ENCODE measurements at regions not wholly inside any gene's neighbourhood (a gene's known extent, or its start where the extent isn't known, plus 50 kb on each side); places are given as distances from the start of the nearest gene placed in this dataset.

GRCh38 chr6:50214937-50215336 is 165.2 kb upstream of the DEFB112 start:
- Histone ChIP-seq H3K36me3 (ENCODE audit: control insufficient read depth, insufficient read depth, low read length) (no peaks in the 10 kb centered on the region), H3K4me3 (ENCODE audit: low read depth, low read length) (no peak overlapping the region), H3K4me1 (no peaks in the 10 kb centered on the region), H3K27me3 (replicated peaks; ENCODE audit: control insufficient read depth, insufficient read depth, low read length) (no peaks in the 10 kb centered on the region), H3K9me3 (no peaks in the 10 kb centered on the region)
- Mint-ChIP-seq H3K27ac (ENCODE audit: unreplicated experiment) (no peak overlapping the region), H3K4me3 (ENCODE audit: unreplicated experiment) (no peak overlapping the region), H3K36me3 (ENCODE audit: insufficient read depth, unreplicated experiment) (no peaks in the 10 kb centered on the region), H3K9me3 (ENCODE audit: unreplicated experiment) (no peaks in the 10 kb centered on the region), H3K4me1 (ENCODE audit: low read depth, unreplicated experiment) (no peaks in the 10 kb centered on the region), H3K27me3 (ENCODE audit: insufficient read depth, unreplicated experiment) (no peaks in the 10 kb centered on the region)
- CTCF ChIA-PET: no interaction called here
- no peak for DNase-seq
- POLR2A ChIA-PET: no interaction called here
- intact Hi-C loops (cut with micrococcal nuclease; ENCODE audit: unreplicated experiment): no loop called here
- no TSS peak for BruUV-seq (replicated peaks)
- TF ChIP-seq CTCF (IDR thresholded peaks at IDR 0.05; ENCODE audit: insufficient read depth in 1 of 2, low read depth in 1 of 2, low read length in 1 of 2, severe bottlenecking in 1 of 2, unreplicated experiment in 1 of 2): no peak

DNA sequence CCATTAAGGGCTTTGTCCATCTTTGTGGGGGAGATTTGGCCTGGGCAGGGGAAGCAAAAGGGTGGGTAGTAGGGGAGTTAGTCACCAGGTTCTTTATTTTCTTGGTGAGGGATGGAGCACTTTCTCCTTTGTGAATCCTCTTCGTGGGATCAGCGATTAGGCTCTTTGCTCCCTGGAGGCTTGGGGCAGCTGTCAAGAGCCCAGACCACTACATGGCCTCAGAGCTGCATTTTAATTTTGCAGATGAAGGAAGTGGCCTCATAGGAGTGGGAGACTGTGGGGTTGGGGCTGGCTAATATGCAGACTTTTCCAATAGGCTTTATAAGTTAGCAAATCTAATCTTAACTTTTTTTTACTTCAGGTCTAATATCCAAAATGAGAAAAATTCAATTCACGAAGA is 168.1 kb upstream of the DEFB112 start:
- intact Hi-C loops (cut with micrococcal nuclease; ENCODE audit: unreplicated experiment): no loop called here
- Mint-ChIP-seq H3K4me1 (ENCODE audit: low read depth, unreplicated experiment) (no peaks in the 10 kb centered on the region), H3K27ac (ENCODE audit: unreplicated experiment) (no peak overlapping the region), H3K4me3 (ENCODE audit: unreplicated experiment) (no peak overlapping the region), H3K36me3 (ENCODE audit: insufficient read depth, unreplicated experiment) (no peaks in the 10 kb centered on the region), H3K9me3 (ENCODE audit: unreplicated experiment) (no peaks in the 10 kb centered on the region), H3K27me3 (ENCODE audit: insufficient read depth, unreplicated experiment) (peaks cover 3% of the 10 kb centered on the region)
- CTCF ChIA-PET: no interaction called here
- BruUV-seq (replicated peaks): no TSS peak
- no peak overlapping the region for H3K4me3 ChIP-seq (ENCODE audit: low read depth, low read length)
- H3K4me1 ChIP-seq: no peaks in the 10 kb centered on the region
- no peaks in the 10 kb centered on the region for H3K36me3 ChIP-seq (ENCODE audit: control insufficient read depth, insufficient read depth, low read length)
- TF ChIP-seq CTCF (IDR thresholded peaks at IDR 0.05; ENCODE audit: insufficient read depth in 1 of 2, low read depth in 1 of 2, low read length in 1 of 2, severe bottlenecking in 1 of 2, unreplicated experiment in 1 of 2): no peak
- no peaks in the 10 kb centered on the region for H3K27me3 ChIP-seq (replicated peaks; ENCODE audit: control insufficient read depth, insufficient read depth, low read length)
- POLR2A ChIA-PET: no interaction called here
- H3K9me3 ChIP-seq: no peaks in the 10 kb centered on the region
- DNase-seq: no peak

DNA sequence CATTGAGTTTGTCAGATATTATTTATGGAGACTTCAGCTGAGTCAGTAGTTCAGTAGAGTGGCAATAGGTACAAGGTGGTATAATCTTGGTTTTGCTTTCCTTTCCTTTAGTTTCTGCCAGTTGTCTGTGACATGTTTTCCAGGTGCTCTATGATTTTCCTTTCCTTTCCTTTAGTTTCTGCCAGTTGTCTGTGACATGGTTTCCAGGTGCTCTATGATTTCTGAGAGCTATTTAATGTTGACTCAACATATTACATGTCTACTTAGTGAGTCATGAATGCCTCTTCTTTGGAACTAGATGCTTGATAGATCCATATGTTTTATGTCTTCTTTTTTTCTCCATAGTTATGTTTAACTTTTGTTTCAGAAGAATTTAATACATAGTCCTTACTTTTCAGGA is 186.4 kb upstream of the DEFB112 start:
- no peaks in the 10 kb centered on the region for H3K36me3 Mint-ChIP-seq (ENCODE audit: insufficient read depth, unreplicated experiment)
- intact Hi-C loops (cut with micrococcal nuclease; ENCODE audit: unreplicated experiment): no loop called here
- BruUV-seq (replicated peaks): no TSS peak
- H3K9me3 ChIP-seq: no peaks in the 10 kb centered on the region
- H3K27ac Mint-ChIP-seq (ENCODE audit: unreplicated experiment): no peak overlapping the region
- H3K4me3 Mint-ChIP-seq (ENCODE audit: unreplicated experiment): no peak overlapping the region
- H3K27me3 Mint-ChIP-seq (ENCODE audit: insufficient read depth, unreplicated experiment): peaks cover 3% of the 10 kb centered on the region
- no peaks in the 10 kb centered on the region for H3K9me3 Mint-ChIP-seq (ENCODE audit: unreplicated experiment)
- no peak overlapping the region for H3K4me3 ChIP-seq (ENCODE audit: low read depth, low read length)
- H3K4me1 Mint-ChIP-seq (ENCODE audit: low read depth, unreplicated experiment): no peaks in the 10 kb centered on the region
- CTCF ChIA-PET: no interaction called here
- H3K36me3 ChIP-seq (ENCODE audit: control insufficient read depth, insufficient read depth, low read length): no peaks in the 10 kb centered on the region
- POLR2A ChIA-PET: no interaction called here
- no peaks in the 10 kb centered on the region for H3K4me1 ChIP-seq
- no peak for DNase-seq
- no peak for TF ChIP-seq CTCF (IDR thresholded peaks at IDR 0.05; ENCODE audit: insufficient read depth in 1 of 2, low read depth in 1 of 2, low read length in 1 of 2, severe bottlenecking in 1 of 2, unreplicated experiment in 1 of 2)
- H3K27me3 ChIP-seq (replicated peaks; ENCODE audit: control insufficient read depth, insufficient read depth, low read length): no peaks in the 10 kb centered on the region
